ENCODE measurements at regions not wholly inside any gene's neighbourhood (a gene's known extent, or its start where the extent isn't known, plus 50 kb on each side); places are given as distances from the start of the nearest gene placed in this dataset.

DNA sequence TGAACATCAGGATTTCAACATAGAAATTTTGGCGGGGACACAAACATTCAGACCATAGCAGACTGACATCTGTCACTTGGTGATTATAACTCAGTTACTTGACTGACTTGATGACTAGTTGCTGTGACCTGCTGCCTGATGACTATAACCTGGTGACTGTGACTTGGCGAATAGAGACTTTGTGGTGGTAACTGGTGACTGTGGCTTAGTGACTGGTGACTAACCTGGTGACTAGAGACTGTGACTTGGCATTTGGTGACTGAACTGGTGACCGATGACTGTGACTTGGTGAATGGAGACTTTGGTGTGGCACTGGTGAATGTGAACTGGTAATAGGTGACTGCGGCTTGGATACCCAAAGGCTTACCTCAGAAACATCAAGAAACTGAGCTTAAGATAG is 563.1 kb upstream of the FAM98A start:
- Mint-ChIP-seq H3K4me3 (no peak overlapping the region), H3K36me3 (no peaks in the 10 kb centered on the region), H3K27ac (no peak overlapping the region), H3K27me3 (ENCODE audit: low read depth) (no peaks in the 10 kb centered on the region), H3K4me1 (no peaks in the 10 kb centered on the region), H3K9me3 (peaks cover 3% of the 10 kb centered on the region; the same call in 1 of the 2 replicates)
- DNase-seq (ENCODE audit: low spot score), result no peak
- no peak for ATAC-seq
- ChIA-PET POLR2A (no interaction called here), CTCF (no interaction called here)
- TF ChIP-seq, protein P1, sequence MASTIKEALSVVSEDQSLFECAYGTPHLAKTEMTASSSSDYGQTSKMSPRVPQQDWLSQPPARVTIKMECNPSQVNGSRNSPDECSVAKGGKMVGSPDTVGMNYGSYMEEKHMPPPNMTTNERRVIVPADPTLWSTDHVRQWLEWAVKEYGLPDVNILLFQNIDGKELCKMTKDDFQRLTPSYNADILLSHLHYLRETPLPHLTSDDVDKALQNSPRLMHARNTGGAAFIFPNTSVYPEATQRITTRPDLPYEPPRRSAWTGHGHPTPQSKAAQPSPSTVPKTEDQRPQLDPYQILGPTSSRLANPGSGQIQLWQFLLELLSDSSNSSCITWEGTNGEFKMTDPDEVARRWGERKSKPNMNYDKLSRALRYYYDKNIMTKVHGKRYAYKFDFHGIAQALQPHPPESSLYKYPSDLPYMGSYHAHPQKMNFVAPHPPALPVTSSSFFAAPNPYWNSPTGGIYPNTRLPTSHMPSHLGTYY (CRISPR knock-in tag; IDR thresholded peaks at IDR 0.05), result no peak
- TF ChIP-seq, protein P2, sequence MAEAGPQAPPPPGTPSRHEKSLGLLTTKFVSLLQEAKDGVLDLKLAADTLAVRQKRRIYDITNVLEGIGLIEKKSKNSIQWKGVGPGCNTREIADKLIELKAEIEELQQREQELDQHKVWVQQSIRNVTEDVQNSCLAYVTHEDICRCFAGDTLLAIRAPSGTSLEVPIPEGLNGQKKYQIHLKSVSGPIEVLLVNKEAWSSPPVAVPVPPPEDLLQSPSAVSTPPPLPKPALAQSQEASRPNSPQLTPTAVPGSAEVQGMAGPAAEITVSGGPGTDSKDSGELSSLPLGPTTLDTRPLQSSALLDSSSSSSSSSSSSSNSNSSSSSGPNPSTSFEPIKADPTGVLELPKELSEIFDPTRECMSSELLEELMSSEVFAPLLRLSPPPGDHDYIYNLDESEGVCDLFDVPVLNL (CRISPR knock-in tag; IDR thresholded peaks at IDR 0.05; ENCODE audit: borderline replicate concordance, low read depth), result no peak
- TF ChIP-seq, protein P3, sequence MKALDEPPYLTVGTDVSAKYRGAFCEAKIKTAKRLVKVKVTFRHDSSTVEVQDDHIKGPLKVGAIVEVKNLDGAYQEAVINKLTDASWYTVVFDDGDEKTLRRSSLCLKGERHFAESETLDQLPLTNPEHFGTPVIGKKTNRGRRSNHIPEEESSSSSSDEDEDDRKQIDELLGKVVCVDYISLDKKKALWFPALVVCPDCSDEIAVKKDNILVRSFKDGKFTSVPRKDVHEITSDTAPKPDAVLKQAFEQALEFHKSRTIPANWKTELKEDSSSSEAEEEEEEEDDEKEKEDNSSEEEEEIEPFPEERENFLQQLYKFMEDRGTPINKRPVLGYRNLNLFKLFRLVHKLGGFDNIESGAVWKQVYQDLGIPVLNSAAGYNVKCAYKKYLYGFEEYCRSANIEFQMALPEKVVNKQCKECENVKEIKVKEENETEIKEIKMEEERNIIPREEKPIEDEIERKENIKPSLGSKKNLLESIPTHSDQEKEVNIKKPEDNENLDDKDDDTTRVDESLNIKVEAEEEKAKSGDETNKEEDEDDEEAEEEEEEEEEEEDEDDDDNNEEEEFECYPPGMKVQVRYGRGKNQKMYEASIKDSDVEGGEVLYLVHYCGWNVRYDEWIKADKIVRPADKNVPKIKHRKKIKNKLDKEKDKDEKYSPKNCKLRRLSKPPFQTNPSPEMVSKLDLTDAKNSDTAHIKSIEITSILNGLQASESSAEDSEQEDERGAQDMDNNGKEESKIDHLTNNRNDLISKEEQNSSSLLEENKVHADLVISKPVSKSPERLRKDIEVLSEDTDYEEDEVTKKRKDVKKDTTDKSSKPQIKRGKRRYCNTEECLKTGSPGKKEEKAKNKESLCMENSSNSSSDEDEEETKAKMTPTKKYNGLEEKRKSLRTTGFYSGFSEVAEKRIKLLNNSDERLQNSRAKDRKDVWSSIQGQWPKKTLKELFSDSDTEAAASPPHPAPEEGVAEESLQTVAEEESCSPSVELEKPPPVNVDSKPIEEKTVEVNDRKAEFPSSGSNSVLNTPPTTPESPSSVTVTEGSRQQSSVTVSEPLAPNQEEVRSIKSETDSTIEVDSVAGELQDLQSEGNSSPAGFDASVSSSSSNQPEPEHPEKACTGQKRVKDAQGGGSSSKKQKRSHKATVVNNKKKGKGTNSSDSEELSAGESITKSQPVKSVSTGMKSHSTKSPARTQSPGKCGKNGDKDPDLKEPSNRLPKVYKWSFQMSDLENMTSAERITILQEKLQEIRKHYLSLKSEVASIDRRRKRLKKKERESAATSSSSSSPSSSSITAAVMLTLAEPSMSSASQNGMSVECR (CRISPR knock-in tag; IDR thresholded peaks at IDR 0.05; ENCODE audit: borderline replicate concordance), result no peak
- no peak for TF ChIP-seq ATF1 (CRISPR knock-in tag; IDR thresholded peaks at IDR 0.05)
- TF ChIP-seq RORB (CRISPR knock-in tag; IDR thresholded peaks at IDR 0.05), result no peak
- no peak for TF ChIP-seq ZBTB21 (CRISPR knock-in tag; IDR thresholded peaks at IDR 0.05; ENCODE audit: borderline replicate concordance)
- no peak for TF ChIP-seq FOXK1 (CRISPR knock-in tag; IDR thresholded peaks at IDR 0.05)
- TF ChIP-seq, protein P4, sequence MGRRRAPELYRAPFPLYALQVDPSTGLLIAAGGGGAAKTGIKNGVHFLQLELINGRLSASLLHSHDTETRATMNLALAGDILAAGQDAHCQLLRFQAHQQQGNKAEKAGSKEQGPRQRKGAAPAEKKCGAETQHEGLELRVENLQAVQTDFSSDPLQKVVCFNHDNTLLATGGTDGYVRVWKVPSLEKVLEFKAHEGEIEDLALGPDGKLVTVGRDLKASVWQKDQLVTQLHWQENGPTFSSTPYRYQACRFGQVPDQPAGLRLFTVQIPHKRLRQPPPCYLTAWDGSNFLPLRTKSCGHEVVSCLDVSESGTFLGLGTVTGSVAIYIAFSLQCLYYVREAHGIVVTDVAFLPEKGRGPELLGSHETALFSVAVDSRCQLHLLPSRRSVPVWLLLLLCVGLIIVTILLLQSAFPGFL (CRISPR knock-in tag; IDR thresholded peaks at IDR 0.05; ENCODE audit: borderline replicate concordance), result no peak
- TF ChIP-seq JUN (CRISPR knock-in tag; IDR thresholded peaks at IDR 0.05), result no peak
- TF ChIP-seq MYBL2 (CRISPR knock-in tag; IDR thresholded peaks at IDR 0.05), result no peak
- TF ChIP-seq GRHL2 (CRISPR knock-in tag; IDR thresholded peaks at IDR 0.05; ENCODE audit: insufficient replicate concordance, severe bottlenecking), result no peak
- TF ChIP-seq, protein P5, sequence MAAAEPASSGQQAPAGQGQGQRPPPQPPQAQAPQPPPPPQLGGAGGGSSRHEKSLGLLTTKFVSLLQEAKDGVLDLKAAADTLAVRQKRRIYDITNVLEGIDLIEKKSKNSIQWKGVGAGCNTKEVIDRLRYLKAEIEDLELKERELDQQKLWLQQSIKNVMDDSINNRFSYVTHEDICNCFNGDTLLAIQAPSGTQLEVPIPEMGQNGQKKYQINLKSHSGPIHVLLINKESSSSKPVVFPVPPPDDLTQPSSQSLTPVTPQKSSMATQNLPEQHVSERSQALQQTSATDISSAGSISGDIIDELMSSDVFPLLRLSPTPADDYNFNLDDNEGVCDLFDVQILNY (CRISPR knock-in tag; IDR thresholded peaks at IDR 0.05), result no peak
- TF ChIP-seq SP1 (CRISPR knock-in tag; conservative IDR thresholded peaks at IDR 0.05), result no peak
- no peak for TF ChIP-seq FOXJ3 (CRISPR knock-in tag; IDR thresholded peaks at IDR 0.05; ENCODE audit: borderline replicate concordance)

DNA sequence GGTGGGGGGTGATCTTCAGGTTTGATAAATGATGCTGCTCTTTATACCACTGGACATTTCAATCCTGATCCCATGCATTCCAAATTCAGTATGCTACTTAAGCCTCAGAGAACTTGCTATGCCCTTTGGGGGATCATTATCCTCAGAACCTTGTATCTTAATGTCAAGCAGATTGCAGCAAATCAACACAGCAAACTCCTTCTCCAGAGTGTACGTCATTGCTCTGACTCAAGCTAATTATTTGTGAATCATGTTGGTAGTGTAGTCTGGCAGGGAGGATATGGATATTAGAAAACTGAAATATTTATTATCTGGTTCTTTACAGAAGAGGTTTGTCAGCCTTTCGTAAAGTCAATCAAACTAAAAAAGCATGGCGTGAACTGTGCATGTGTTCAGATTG is 562.5 kb upstream of the FAM98A start:
- Mint-ChIP-seq H3K27me3 (ENCODE audit: low read depth) (no peaks in the 10 kb centered on the region), H3K27ac (no peak overlapping the region), H3K4me3 (no peak overlapping the region), H3K4me1 (no peaks in the 10 kb centered on the region), H3K9me3 (peaks cover 3% of the 10 kb centered on the region; the same call in 1 of the 2 replicates), H3K36me3 (no peaks in the 10 kb centered on the region)
- TF ChIP-seq ELF4 (CRISPR knock-in tag; IDR thresholded peaks at IDR 0.05; ENCODE audit: low read depth) (no peak), ZNF263 (CRISPR knock-in tag; IDR thresholded peaks at IDR 0.05; ENCODE audit: low read depth) (no peak), TP53 (CRISPR knock-in tag; IDR thresholded peaks at IDR 0.05) (no peak), ZNF416 (CRISPR knock-in tag; IDR thresholded peaks at IDR 0.05) (no peak), RORB (CRISPR knock-in tag; IDR thresholded peaks at IDR 0.05) (no peak)
- TF ChIP-seq, protein P6, sequence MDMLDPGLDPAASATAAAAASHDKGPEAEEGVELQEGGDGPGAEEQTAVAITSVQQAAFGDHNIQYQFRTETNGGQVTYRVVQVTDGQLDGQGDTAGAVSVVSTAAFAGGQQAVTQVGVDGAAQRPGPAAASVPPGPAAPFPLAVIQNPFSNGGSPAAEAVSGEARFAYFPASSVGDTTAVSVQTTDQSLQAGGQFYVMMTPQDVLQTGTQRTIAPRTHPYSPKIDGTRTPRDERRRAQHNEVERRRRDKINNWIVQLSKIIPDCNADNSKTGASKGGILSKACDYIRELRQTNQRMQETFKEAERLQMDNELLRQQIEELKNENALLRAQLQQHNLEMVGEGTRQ (CRISPR knock-in tag; IDR thresholded peaks at IDR 0.05), result no peak
- DNase-seq (ENCODE audit: low spot score) (no peak), ATAC-seq (no peak)
- POLR2A ChIA-PET, result no interaction called here
- CTCF ChIA-PET, result interaction anchor here (0.6 kb wide), 1 partner anchor 52 kb away, joined by 3 read pairs; no protein-coding TSS in a partner anchor

Measured in WTC11 (cell line).